ENCODE measurements at regions not wholly inside any gene's neighbourhood (a gene's known extent, or its start where the extent isn't known, plus 50 kb on each side); places are given as distances from the start of the nearest gene placed in this dataset.

DNA sequence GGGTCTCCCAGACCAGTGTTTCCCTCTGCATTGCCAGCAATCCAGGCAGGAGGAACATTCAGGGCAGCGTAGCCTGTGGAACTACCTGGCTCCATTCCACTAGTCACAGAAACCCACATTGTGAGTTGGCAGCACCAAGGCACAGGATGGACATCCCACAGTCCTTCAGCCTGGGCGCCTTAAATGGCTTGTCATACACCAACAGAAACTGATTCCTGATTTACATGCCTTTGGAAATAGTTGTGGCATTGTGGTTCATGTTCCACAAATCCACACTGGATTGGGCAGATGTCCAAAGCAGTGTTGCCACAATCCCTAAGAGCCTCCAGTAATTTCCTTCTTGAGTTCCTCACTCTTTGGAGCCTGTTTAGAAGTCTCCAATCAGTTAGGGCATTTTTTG lies 225.6 kb downstream of the BLID start:
- intact Hi-C loops (cut with micrococcal nuclease; ENCODE audit: unreplicated experiment): no loop called here
- TF ChIP-seq, protein P1, sequence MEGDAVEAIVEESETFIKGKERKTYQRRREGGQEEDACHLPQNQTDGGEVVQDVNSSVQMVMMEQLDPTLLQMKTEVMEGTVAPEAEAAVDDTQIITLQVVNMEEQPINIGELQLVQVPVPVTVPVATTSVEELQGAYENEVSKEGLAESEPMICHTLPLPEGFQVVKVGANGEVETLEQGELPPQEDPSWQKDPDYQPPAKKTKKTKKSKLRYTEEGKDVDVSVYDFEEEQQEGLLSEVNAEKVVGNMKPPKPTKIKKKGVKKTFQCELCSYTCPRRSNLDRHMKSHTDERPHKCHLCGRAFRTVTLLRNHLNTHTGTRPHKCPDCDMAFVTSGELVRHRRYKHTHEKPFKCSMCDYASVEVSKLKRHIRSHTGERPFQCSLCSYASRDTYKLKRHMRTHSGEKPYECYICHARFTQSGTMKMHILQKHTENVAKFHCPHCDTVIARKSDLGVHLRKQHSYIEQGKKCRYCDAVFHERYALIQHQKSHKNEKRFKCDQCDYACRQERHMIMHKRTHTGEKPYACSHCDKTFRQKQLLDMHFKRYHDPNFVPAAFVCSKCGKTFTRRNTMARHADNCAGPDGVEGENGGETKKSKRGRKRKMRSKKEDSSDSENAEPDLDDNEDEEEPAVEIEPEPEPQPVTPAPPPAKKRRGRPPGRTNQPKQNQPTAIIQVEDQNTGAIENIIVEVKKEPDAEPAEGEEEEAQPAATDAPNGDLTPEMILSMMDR (conservative IDR thresholded peaks at IDR 0.05): no peak
- TF ChIP-seq EZH2 (IDR thresholded peaks at IDR 0.05; ENCODE audit: low read depth): no peak
- no peak for DNase-seq
- Histone ChIP-seq H3F3A (ENCODE audit: insufficient read depth, low read depth) (peaks cover 19% of the 10 kb centered on the region), H2AFZ (no peak overlapping the region), H4K20me1 (ENCODE audit: insufficient read depth) (no peaks in the 10 kb centered on the region), H3K4me1 (replicated peaks; ENCODE audit: insufficient read depth) (peaks cover 62% of the 10 kb centered on the region), H3K27me3 (ENCODE audit: insufficient read depth, low read depth) (no peaks in the 10 kb centered on the region), H3K9me3 (ENCODE audit: insufficient read depth, low read depth) (no peaks in the 10 kb centered on the region), H3K36me3 (ENCODE audit: low read depth) (no peaks in the 10 kb centered on the region), H3K27ac (peak overlapping the region; percentile 27), H3K79me2 (ENCODE audit: low read depth) (no peaks in the 10 kb centered on the region), H3K9me2 (ENCODE audit: insufficient read depth) (no peaks in the 10 kb centered on the region), H3K4me2 (peak overlapping the region; percentile 39), H3K4me3 (no peak overlapping the region)
- CTCF ChIA-PET: no interaction called here
- POLR2A ChIA-PET (ENCODE audit: unreplicated experiment): no interaction called here
- BruUV-seq (replicated peaks): no TSS peak

DNA sequence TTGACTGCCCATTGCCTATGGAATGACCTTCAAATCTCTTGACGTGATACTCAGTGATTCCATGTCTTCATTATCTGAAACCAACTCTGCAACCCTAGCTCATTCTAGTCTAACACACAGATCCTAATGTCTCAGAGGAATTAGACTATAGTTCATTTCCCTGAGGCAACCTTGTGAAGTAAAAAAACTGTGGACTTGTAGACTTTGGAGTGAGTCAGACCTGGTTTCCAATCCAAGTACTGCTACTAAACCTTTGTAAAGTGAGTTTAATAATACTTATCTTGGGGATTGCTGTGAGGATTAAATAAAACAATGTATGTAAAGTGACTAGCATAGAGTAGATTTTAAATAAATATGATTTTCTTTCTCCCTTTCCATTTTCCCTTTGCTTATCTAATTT lies 226.1 kb downstream of the BLID start:
- Histone ChIP-seq H2AFZ (no peak overlapping the region), H3K27me3 (ENCODE audit: insufficient read depth, low read depth) (no peaks in the 10 kb centered on the region), H3K27ac (peak overlapping the region; percentile 27), H3K4me3 (no peak overlapping the region), H3K36me3 (ENCODE audit: low read depth) (no peaks in the 10 kb centered on the region), H3K79me2 (ENCODE audit: low read depth) (no peaks in the 10 kb centered on the region), H3K4me1 (replicated peaks; ENCODE audit: insufficient read depth) (peaks cover 58% of the 10 kb centered on the region), H3K9me2 (ENCODE audit: insufficient read depth) (no peaks in the 10 kb centered on the region), H3F3A (ENCODE audit: insufficient read depth, low read depth) (peaks cover 19% of the 10 kb centered on the region), H3K4me2 (peak overlapping the region; percentile 39), H3K9me3 (ENCODE audit: insufficient read depth, low read depth) (no peaks in the 10 kb centered on the region), H4K20me1 (ENCODE audit: insufficient read depth) (no peaks in the 10 kb centered on the region)
- ChIA-PET POLR2A (ENCODE audit: unreplicated experiment) (no interaction called here), CTCF (no interaction called here)
- DNase-seq: peak in 1 of 2 experiments; percentile 42
- TF ChIP-seq, protein P1 (conservative IDR thresholded peaks at IDR 0.05): no peak
- TF ChIP-seq EZH2 (IDR thresholded peaks at IDR 0.05; ENCODE audit: low read depth): no peak
- no TSS peak for BruUV-seq (replicated peaks)
- intact Hi-C loops (cut with micrococcal nuclease; ENCODE audit: unreplicated experiment): no loop called here

DNA sequence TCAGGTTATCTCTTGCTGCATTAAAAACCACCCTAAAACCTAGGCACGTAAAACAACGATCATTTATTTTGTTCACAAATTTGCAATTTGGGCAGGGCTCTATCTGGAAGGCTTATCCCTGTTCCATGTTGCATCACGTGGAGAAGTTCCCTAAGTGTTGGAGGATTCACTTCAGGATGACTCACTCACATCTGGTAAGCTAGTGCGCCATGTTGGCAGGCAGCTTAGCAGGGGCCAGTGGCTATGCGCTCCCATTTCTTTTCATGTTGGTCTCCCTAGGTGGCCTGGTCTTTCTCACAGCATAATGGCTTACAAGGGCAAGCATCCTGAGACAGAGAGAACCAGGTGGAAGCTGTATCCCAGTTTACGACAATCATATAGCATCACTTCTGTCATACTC lies 226.8 kb downstream of the BLID start:
- BruUV-seq (replicated peaks): no TSS peak

More for the DNA sequence above, 226.8 kb downstream of the BLID start:
- POLR2A ChIA-PET (ENCODE audit: unreplicated experiment): no interaction called here
- Histone ChIP-seq H3F3A (ENCODE audit: insufficient read depth, low read depth) (peaks cover 19% of the 10 kb centered on the region), H3K4me1 (replicated peaks; ENCODE audit: insufficient read depth) (peaks cover 51% of the 10 kb centered on the region), H3K36me3 (ENCODE audit: low read depth) (no peaks in the 10 kb centered on the region), H3K27me3 (ENCODE audit: insufficient read depth, low read depth) (no peaks in the 10 kb centered on the region), H3K4me3 (no peak overlapping the region), H2AFZ (no peak overlapping the region), H3K9me3 (ENCODE audit: insufficient read depth, low read depth) (no peaks in the 10 kb centered on the region), H3K9me2 (ENCODE audit: insufficient read depth) (no peaks in the 10 kb centered on the region), H3K4me2 (no peak overlapping the region), H3K79me2 (ENCODE audit: low read depth) (no peaks in the 10 kb centered on the region), H4K20me1 (ENCODE audit: insufficient read depth) (no peaks in the 10 kb centered on the region), H3K27ac (peak overlapping the region; percentile 27; the same call in 1 of the 2 replicates)
- no peak for DNase-seq
- intact Hi-C loops (cut with micrococcal nuclease; ENCODE audit: unreplicated experiment): no loop called here
- TF ChIP-seq EZH2 (IDR thresholded peaks at IDR 0.05; ENCODE audit: low read depth): no peak
- TF ChIP-seq, protein P1 (conservative IDR thresholded peaks at IDR 0.05): no peak
- CTCF ChIA-PET: no interaction called here
